Activated T-helper 17 cell treated with anti-CD3 and anti-CD28 coated beads, Interleukin-2, amount 50 U/mL, for 72 hours (primary cell): ENCODE measurements at regions not wholly inside any gene's neighbourhood (a gene's known extent, or its start where the extent isn't known, plus 50 kb on each side); places are given as distances from the start of the nearest gene placed in this dataset.
"Not testable (repeated sequence)": the region's sequence is repeated elsewhere in the genome, so short reads cannot be mapped to it uniquely, and the experiment has no call there.

Source experiments
- ATAC-seq: fragments of 150-1000 bp; cut with Tn5 transposase; replicated peaks from 2 replicates; pipeline ENCODE4 v1.10.0; 2021; ENCODE audit warnings: mild to moderate bottlenecking, moderate library complexity
- H3K27ac Mint-ChIP-seq: one replicate; pipeline ENCODE4 v1.8.0; 2022; ENCODE audit warnings: mixed read lengths
- H3K27me3 Mint-ChIP-seq: one replicate; pipeline ENCODE4 v1.8.0; 2022; ENCODE audit warnings: mixed read lengths
- H3K36me3 Mint-ChIP-seq: one replicate; pipeline ENCODE4 v1.8.0; 2022; ENCODE audit warnings: low read depth, mild to moderate bottlenecking, mixed read lengths
- H3K4me1 Mint-ChIP-seq: one replicate; pipeline ENCODE4 v1.8.0; 2022; ENCODE audit warnings: mixed read lengths
- H3K4me3 Mint-ChIP-seq: one replicate; pipeline ENCODE4 v1.8.0; 2022; ENCODE audit warnings: mild to moderate bottlenecking, mixed read lengths
- H3K9me3 Mint-ChIP-seq: one replicate; pipeline ENCODE4 v1.8.0; 2022; ENCODE audit warnings: mixed read lengths

DNA sequence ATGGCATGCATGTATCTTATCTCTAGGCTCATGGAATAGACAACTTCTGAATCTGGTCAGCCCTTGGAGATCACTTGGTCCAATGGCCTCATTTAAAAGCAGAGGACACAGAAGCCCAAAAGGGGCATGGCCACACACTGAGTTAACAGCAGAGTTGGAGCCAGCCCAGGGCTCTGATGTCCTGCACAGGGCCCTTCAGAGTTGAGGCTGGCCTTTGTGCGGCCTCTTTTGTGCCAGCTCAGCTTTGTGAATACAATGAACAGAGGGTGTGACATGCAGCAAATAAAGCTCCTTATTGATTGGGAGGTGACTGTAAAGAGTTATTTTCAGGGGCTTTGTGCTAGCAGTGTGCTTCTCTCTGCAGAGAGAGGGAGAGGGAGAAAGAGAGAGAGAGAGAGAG is 150.1 kb upstream of the STK32A start:
- Mint-ChIP-seq H3K4me3 (no peak overlapping the region), H3K36me3 (no peaks in the 10 kb centered on the region), H3K4me1 (no peaks in the 10 kb centered on the region), H3K27ac (no peak overlapping the region), H3K27me3 (peaks cover 5% of the 10 kb centered on the region), H3K9me3 (peaks cover 3% of the 10 kb centered on the region)
- no peak for ATAC-seq

DNA sequence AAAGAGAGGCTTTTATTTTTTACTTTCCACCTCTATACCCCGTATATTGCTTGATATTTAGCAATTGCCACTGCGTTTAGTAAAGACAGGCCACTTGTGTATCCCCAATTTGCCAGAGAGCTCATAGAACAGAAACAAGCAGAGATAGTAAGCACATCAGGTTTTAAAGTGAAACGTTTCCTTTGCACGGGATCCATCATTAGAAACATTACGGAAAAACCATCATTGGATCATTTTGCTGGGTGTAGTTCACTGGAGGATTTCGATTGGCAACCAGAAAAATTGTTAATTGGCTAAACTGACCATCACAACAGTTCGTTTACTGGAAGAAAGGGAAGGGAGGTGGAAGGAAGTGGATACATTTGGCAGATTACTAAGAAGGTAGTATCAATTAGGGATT is 149.4 kb upstream of the STK32A start:
- H3K27ac Mint-ChIP-seq: no peak overlapping the region
- ATAC-seq: no peak
- H3K27me3 Mint-ChIP-seq: peaks cover 5% of the 10 kb centered on the region
- peaks cover 3% of the 10 kb centered on the region for H3K9me3 Mint-ChIP-seq
- H3K4me1 Mint-ChIP-seq: no peaks in the 10 kb centered on the region
- H3K4me3 Mint-ChIP-seq: no peak overlapping the region
- H3K36me3 Mint-ChIP-seq: no peaks in the 10 kb centered on the region

DNA sequence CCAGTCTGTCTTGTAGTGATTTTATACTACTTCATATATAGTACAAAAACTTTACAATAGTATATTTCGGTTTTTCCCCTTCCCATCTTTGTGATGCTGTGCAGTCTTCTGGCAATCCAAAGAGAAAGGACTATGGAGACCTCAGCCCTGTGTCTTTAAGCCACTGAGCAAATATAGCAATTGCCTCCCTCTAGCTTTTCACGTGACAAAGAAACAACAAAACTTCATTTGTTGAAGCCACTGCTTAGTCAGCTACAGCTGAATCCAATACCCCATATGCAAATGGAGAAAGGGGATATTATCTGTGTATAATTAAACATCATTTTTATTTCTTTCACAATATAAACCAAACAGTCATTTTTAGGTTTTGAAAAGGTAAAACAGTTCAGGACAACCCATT is 142.8 kb upstream of the STK32A start:
- no peak overlapping the region for H3K27ac Mint-ChIP-seq
- no peaks in the 10 kb centered on the region for H3K4me1 Mint-ChIP-seq
- no peaks in the 10 kb centered on the region for H3K36me3 Mint-ChIP-seq
- H3K27me3 Mint-ChIP-seq: peaks cover 20% of the 10 kb centered on the region
- ATAC-seq: no peak
- peaks cover 3% of the 10 kb centered on the region for H3K9me3 Mint-ChIP-seq
- no peak overlapping the region for H3K4me3 Mint-ChIP-seq

DNA sequence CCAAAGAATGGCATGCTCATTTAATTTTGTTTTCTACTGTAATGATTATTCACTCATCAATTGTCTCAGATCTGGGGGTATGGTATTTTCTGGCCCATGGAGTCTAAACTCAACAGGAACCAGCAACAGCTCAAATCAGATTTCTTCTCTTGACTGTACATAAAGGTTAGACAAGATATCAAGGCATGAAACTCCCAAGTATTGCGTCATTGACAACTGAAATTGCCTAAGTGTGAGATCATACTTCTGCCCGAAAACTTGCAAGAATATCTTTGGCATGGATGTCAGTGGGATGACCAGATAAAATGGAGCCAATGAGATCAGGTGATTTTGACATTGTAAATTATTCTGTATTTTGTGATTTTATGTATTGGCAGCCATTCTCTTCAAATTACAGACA is 141.7 kb upstream of the STK32A start:
- no peak for ATAC-seq
- Mint-ChIP-seq H3K36me3 (no peaks in the 10 kb centered on the region), H3K4me3 (no peak overlapping the region), H3K9me3 (peaks cover 3% of the 10 kb centered on the region), H3K4me1 (no peaks in the 10 kb centered on the region), H3K27ac (no peak overlapping the region), H3K27me3 (peaks cover 20% of the 10 kb centered on the region)

DNA sequence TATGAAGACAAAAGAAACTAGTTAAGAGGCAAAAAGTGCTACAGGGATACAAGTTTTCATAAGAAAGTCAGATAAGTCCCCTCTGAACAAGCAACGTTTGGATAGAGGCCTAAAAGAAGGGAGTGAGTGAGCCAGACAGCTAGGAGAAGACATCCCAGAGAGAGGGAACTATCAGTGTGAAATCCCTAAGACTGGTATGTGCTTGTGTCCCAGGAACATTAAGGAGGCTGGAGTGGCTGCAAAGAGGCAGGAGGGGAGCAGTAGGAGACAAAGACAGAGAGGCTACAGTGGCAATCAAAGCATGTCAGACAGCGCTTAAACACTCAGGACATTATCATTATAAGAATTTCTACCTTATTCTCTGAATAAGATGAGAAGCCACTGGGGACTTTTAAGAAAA is 139.1 kb upstream of the STK32A start:
- H3K36me3 Mint-ChIP-seq: no peaks in the 10 kb centered on the region
- ATAC-seq: no peak
- no peaks in the 10 kb centered on the region for H3K9me3 Mint-ChIP-seq
- H3K4me1 Mint-ChIP-seq: no peaks in the 10 kb centered on the region
- no peak overlapping the region for H3K4me3 Mint-ChIP-seq
- peaks cover 12% of the 10 kb centered on the region for H3K27me3 Mint-ChIP-seq
- H3K27ac Mint-ChIP-seq: no peak overlapping the region

DNA sequence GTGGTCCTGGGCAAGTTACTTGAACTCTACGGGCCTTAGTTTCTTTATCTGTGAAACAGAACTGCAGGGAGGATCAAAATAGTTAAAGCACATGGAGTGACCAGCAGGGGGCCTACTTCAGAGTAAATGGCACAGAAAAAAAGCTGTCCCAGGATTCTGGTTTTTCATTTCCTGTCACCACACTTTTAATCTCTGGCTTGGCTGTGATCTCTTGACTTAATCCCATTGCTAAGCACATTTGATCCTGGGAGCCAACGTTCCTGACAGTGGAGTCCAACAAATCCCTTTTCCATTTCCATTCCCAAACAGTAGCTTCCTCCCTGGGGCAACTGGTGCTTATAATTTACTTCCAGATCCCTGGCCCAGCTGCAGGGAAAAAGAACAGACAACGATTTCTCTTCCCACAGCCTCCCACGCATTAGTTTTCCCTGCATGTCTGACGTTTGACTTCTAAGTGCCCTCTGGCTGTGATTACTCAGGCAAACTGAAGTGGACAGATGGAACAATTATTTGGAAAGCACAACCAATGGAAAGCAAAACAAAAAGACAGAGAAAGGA is 136.5 kb upstream of the STK32A start:
- Mint-ChIP-seq H3K4me3 (no peak overlapping the region), H3K9me3 (no peaks in the 10 kb centered on the region), H3K4me1 (no peaks in the 10 kb centered on the region), H3K36me3 (no peaks in the 10 kb centered on the region), H3K27me3 (peaks cover under 1% of the 10 kb centered on the region), H3K27ac (no peak overlapping the region)
- ATAC-seq: no peak

DNA sequence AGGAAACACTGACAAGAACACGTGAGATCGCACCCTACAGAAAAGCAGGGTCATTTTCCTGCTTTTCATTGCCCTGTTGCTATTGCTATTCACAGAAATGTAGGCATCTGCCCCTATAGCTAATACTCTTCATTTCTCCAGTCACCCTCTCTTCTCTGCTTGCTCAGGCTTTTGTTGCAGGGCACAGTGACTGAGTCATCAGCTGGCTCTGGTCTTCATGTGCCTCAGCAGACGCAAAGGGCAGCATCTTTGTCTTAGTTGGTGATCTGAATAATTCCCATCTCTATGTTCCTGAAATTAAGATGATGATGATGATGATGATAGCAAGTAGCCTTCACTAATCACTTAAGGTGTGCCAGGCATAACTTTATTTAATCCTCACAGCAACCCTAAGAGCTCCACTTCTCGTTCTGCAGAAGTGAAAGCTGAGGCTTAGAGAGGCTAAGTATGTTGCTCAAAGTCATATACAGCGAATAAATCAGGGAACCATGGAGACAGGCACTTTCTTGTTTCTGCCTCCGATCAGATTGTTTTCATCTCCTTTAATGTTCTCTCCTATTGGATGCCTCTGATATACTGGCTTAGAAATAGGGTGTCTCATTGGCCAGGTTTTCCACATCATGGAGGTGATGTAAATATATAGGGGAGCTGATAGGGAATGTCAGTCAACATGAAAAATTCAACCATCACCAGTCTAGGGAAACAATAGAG is 133.0 kb upstream of the STK32A start:
- H3K27ac Mint-ChIP-seq: no peak overlapping the region
- no peaks in the 10 kb centered on the region for H3K36me3 Mint-ChIP-seq
- no peaks in the 10 kb centered on the region for H3K4me1 Mint-ChIP-seq
- H3K9me3 Mint-ChIP-seq: no peaks in the 10 kb centered on the region
- H3K27me3 Mint-ChIP-seq: no peaks in the 10 kb centered on the region
- no peak for ATAC-seq
- no peak overlapping the region for H3K4me3 Mint-ChIP-seq

DNA sequence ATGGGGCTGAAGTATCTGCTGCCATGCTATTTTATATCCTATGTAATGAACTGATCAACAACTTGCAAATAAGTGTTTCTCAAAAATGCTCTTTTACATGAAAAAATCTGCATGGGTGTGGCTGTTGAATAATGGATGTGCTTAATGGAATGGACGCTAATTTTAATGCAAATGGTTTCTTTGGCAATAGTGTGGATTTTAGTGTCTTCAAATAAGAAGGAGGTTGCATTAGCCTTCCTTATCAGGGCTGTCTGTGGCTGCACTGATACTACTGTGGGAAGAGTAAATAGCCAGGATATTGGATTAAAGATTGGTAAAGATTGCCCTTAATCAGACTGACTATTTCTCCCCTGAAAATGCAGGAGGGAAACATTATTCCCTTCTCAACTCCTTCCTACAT is 121.9 kb upstream of the STK32A start:
- H3K9me3 Mint-ChIP-seq: peaks cover 3% of the 10 kb centered on the region

DNA sequence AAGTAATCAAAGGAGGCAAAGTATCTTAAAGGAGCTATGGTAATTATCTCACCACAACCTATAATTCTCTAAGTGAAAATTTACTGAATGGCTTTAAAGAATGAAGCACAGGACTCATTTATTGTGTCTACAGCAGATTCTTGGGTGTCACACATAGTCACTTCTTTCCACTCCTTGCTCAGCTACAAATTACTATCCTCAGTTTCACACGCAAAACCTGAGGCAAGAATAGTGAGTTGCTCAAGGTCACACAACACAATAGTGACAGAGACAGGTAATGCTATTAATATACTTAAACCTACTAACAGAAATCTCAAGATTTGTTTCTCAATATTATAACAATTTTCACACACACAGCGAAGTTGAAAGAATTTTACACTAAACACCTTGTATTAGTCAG is 120.9 kb upstream of the STK32A start:
- no peaks in the 10 kb centered on the region for H3K27me3 Mint-ChIP-seq
- H3K27ac Mint-ChIP-seq: no peak overlapping the region
- ATAC-seq: no peak
- no peaks in the 10 kb centered on the region for H3K4me1 Mint-ChIP-seq
- no peaks in the 10 kb centered on the region for H3K36me3 Mint-ChIP-seq
- no peak overlapping the region for H3K4me3 Mint-ChIP-seq
- peaks cover 3% of the 10 kb centered on the region for H3K9me3 Mint-ChIP-seq

More for the DNA sequence above, 121.9 kb upstream of the STK32A start:
- Mint-ChIP-seq H3K4me1 (no peaks in the 10 kb centered on the region), H3K27me3 (no peaks in the 10 kb centered on the region), H3K4me3 (no peak overlapping the region), H3K36me3 (no peaks in the 10 kb centered on the region), H3K27ac (no peak overlapping the region)
- no peak for ATAC-seq

DNA sequence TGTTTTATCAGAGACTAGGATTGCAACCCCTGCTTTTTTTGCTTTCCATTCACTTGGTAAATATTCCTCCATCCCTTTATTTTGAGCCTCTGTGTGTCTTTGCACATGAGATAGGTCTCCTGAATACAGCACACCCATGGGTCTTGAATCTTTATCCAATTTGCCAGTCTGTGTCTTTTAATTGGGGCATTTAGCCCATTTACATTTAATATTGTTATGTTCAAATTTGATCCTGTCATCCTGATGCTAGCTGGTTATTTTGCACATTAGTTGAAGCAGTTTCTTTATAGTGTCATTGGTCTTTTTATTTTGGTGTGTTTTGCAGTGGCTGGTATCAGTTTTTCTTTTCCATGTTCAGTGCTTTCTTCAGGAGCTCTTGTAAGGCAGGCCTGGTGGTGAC is 95.1 kb upstream of the STK32A start:
- not testable (repeated sequence) for H3K4me3 Mint-ChIP-seq, H3K27ac Mint-ChIP-seq, ATAC-seq, H3K4me1 Mint-ChIP-seq, H3K36me3 Mint-ChIP-seq
- Mint-ChIP-seq H3K27me3 (peaks cover 19% of the 10 kb centered on the region), H3K9me3 (peaks cover 27% of the 10 kb centered on the region)

DNA sequence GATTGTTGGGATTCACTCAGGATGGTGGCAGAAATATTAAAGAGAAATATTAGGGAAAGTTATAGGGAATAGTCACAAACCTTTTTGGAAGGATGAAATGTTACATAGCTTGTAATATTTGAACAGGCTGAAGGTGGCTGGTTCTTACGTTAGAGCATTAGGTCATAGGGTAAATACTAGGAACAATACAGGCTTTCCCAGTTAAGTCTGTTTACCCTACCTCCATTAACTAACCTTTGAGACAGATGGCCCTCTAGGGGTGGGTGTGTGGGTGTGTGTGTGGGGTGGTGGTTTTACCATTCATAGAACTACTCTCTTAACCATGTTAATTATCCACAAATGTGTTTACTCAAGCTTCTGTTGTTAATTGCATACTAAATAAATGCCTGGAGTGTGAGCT is 94.3 kb upstream of the STK32A start:
- H3K27me3 Mint-ChIP-seq: peaks cover 19% of the 10 kb centered on the region
- peaks cover 27% of the 10 kb centered on the region for H3K9me3 Mint-ChIP-seq
- H3K36me3 Mint-ChIP-seq: no peaks in the 10 kb centered on the region
- ATAC-seq: no peak
- no peaks in the 10 kb centered on the region for H3K4me1 Mint-ChIP-seq
- no peak overlapping the region for H3K4me3 Mint-ChIP-seq
- H3K27ac Mint-ChIP-seq: no peak overlapping the region

DNA sequence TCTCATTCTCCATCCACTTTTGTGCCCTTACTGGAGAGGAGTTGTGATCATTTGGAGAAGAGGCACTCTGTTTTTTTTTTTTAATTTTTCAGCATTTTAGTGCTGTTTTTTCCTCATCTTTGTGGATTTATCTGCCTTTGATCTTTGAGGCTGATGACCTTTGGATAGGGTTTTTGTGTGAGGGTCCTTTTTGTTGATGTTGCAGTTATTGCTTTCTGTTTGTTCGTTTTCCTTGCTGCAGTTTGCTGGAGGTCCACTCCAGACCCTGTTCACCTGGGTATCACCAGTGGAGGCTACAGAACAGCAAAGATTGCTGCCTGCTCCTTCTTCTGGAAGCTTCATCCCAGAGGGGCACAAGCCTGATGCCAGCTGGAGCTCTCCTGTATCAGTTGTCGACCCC is 93.2 kb upstream of the STK32A start:
- H3K27me3 Mint-ChIP-seq: peaks cover 19% of the 10 kb centered on the region
- H3K4me3 Mint-ChIP-seq, H3K36me3 Mint-ChIP-seq, ATAC-seq, H3K27ac Mint-ChIP-seq, H3K4me1 Mint-ChIP-seq: not testable (repeated sequence)
- peaks cover 27% of the 10 kb centered on the region for H3K9me3 Mint-ChIP-seq

DNA sequence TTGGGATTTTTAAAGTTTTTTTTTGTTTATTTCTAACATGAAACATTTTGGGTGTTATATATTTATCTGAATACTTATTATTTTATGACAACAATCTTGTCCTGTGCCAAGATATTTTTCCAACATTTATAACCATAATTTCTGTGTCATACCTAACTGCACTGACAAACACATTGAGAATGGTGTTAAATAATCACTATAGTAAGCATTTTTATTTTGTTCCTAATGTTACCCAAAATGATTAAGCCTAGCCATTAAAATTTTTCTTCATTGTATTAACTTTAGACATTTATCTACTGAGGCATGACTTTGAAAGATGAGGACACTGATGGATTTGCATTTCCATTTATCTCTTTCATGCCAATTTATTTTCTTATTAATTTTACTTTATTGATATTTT is 91.6 kb upstream of the STK32A start:
- no peak for ATAC-seq
- Mint-ChIP-seq H3K9me3 (peaks cover 23% of the 10 kb centered on the region), H3K36me3 (no peaks in the 10 kb centered on the region), H3K4me3 (no peak overlapping the region), H3K4me1 (no peaks in the 10 kb centered on the region), H3K27ac (no peak overlapping the region), H3K27me3 (peaks cover 18% of the 10 kb centered on the region)

DNA sequence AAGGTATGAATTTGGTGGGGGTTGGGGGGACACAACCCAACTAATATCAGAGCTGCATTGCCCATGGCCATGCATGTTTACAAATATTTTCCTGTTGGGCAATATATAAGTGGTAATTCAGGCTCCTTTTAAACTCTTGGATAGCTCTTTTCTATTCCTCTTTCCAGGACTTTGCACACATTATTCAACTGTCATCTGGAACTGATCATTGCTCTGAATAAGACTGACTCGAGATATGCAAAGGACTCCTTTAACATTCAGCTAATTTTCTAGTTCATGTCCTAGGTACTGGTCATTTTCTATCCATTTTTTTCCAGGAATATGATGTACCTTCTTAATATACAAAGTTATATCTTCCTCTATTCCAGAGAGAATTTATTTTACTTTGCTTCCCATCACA is 89.5 kb upstream of the STK32A start:
- Mint-ChIP-seq H3K27ac (no peak overlapping the region), H3K36me3 (no peaks in the 10 kb centered on the region), H3K27me3 (peaks cover 7% of the 10 kb centered on the region), H3K4me1 (no peaks in the 10 kb centered on the region), H3K9me3 (peaks cover 9% of the 10 kb centered on the region), H3K4me3 (no peak overlapping the region)
- ATAC-seq: no peak

DNA sequence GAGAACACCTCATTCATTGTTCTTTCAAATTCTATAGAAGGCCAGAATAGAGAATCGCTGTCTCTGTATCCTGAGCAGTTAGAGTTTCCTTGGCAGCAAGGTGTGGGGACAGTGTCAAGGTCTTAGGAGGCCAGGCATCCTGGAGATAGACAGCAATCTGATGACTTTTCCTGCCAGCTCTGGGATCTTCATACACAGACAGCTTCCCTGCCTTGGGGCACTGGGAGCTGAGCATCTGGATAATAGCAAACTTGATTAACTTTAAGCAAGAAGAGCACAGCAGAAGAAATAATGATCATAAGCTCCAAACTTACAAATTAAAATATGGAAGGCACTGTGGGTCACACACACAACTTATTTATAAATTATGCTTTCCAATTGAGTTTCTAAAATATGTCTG is 86.1 kb upstream of the STK32A start:
- ATAC-seq: no peak
- H3K4me1 Mint-ChIP-seq: no peaks in the 10 kb centered on the region
- H3K27ac Mint-ChIP-seq: no peak overlapping the region
- H3K36me3 Mint-ChIP-seq: no peaks in the 10 kb centered on the region
- peaks cover 12% of the 10 kb centered on the region for H3K27me3 Mint-ChIP-seq
- H3K4me3 Mint-ChIP-seq: no peak overlapping the region
- H3K9me3 Mint-ChIP-seq: peaks cover 3% of the 10 kb centered on the region

DNA sequence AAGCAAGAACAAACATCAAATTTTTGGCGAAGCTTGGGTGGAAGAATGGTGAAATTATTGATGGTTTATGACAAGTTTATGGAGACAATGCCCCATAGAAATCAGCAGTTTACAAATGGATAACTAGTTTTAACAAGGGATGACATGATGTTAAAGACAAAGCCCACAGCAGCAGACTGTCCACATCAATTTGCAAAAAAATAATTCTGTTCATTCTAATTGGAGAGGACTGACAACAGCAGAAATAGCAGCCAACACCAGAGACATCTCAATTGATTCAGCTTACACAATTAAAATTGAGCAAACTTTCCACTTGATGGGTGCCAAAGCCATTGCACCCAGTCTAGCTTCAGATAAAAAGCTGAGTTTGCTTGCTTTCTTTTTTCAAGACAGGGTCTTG is 82.7 kb upstream of the STK32A start:
- ATAC-seq: no peak
- Mint-ChIP-seq H3K4me3 (no peak overlapping the region), H3K27ac (no peak overlapping the region), H3K27me3 (peaks cover 12% of the 10 kb centered on the region), H3K9me3 (peaks cover 3% of the 10 kb centered on the region), H3K4me1 (no peaks in the 10 kb centered on the region), H3K36me3 (no peaks in the 10 kb centered on the region)
